Pancreas (tissue), 10 donors: ENCODE measurements at regions not wholly inside any gene's neighbourhood (a gene's known extent, or its start where the extent isn't known, plus 50 kb on each side); places are given as distances from the start of the nearest gene placed in this dataset.

Source experiments
- ATAC-seq, 4 donors: fragments of 200-7000 bp; cut with Tn5 transposase; one replicate each; pipeline versions ENCODE4 v1.8.0 to v1.9.1; 2020; ENCODE audit warnings: mild to moderate bottlenecking in 4 of 4, moderate library complexity in 4 of 4
- DNase-seq, 6 donors: peaks; one replicate each; pipeline ENCODE4 v3.0.0-alpha.2; 2020
- FAIRE-seq: peaks from 2 replicates; lab custom pipeline; 2012; peaks lifted over from hg19 to GRCh38; lab: Jason Lieb, UNC
- H3K27ac ChIP-seq, 4 donors: fragments of 200-600 bp; sonication (generic); 1 replicate in 3 of 4; 2 replicates in 1 of 4; pipeline versions ENCODE4 v1.5.0 to v1.8.0; 2020
- H3K27me3 ChIP-seq, 4 donors: fragments of 200-600 bp; one replicate each; pipeline ENCODE4 v1.8.0; 2021
- H3K36me3 ChIP-seq, 3 donors: fragments of 200-600 bp; sonication (generic) in 1 of 3; one replicate each; pipeline versions ENCODE4 v1.5.0 to v1.8.0; 2020 to 2021
- H3K4me1 ChIP-seq, 3 donors: fragments of 200-600 bp; one replicate each; pipeline ENCODE4 v1.8.0; 2021
- H3K4me3 ChIP-seq, 4 donors: fragments of 200-600 bp; sonication (generic) in 2 of 4; one replicate each; pipeline versions ENCODE4 v1.5.0 to v1.8.0; 2020 to 2021
- H3K9me3 ChIP-seq, 4 donors: fragments of 200-600 bp; one replicate each; pipeline ENCODE4 v1.8.0; 2021
- CTCF ChIP-seq, 4 donors: fragments of 200-600 bp; sonication (generic) in 3 of 4; IDR thresholded peaks; one replicate each; pipeline versions ENCODE4 v1.5.0 to v1.8.0; 2021; ENCODE audit warnings: antibody characterized with exemption in 4 of 4
- WGBS, 2 donors: extraction: QIAGEN DNeasy Blood & Tissue Kit; methylation state at CpG; one replicate each; pipeline ENCODE4 v1.1.7; 2013; 5-methylcytosine and 5-hydroxymethylcytosine counted together
- intact Hi-C, 3 donors: fragments of 100-400 bp; cut with DNase I; formaldehyde crosslinking; loops; one replicate each; pipeline versions ENCODE4 v1.11.1 to v1.14.2; 2022
- donor health status: healthy with polysubstance abuse.
- donor health status: DM: no; HTN: no; CAD: no; lungs with moderate emphysema.
- donor health status: DM: no; HTN: no; CAD: no.
- donor health status: control.
- donor health status: control.
- donor health status: Bipolar disorder and iron deficiency.
- donor health status: DM: yes; HTN: yes; CAD: no.
- donor health status: DM: no; HTN: no; CAD: no.
- donor health status: DM: no; HTN: no; CAD: no.
- donor health status: DM: yes; HTN: yes; CAD: no.

GRCh38 chr14:59131938-59132795 is 56.3 kb upstream of the DAAM1 start:
- ATAC-seq, result no peak
- H3K36me3 ChIP-seq, result no peaks in the 10 kb centered on the region

GRCh38 chr14:59132796-59133494 is 55.5 kb upstream of the DAAM1 start:
- no peaks in the 10 kb centered on the region for H3K9me3 ChIP-seq
- no peak overlapping the region for H3K4me3 ChIP-seq
- WGBS, 2 donors, result 78 to 82% methylated on average over 3 of the region's 3 CpGs
- ATAC-seq (no peak), FAIRE-seq (peak; percentile 45), DNase-seq (no peak)
- no peak overlapping the region for H3K27ac ChIP-seq
- H3K4me1 ChIP-seq, result no peaks in the 10 kb centered on the region
- H3K27me3 ChIP-seq, result no peaks in the 10 kb centered on the region
- H3K36me3 ChIP-seq, result no peaks in the 10 kb centered on the region
- intact Hi-C loops, result loop anchor here in 2 of 3 donors (5.0 to 10.0 kb wide), 2 partner anchors 309 to 322 kb away; no protein-coding TSS in a partner anchor
- TF ChIP-seq CTCF (IDR thresholded peaks at IDR 0.05), result no peak

More at GRCh38 chr14:59131938-59132795, 56.3 kb upstream of the DAAM1 start:
- no peak for TF ChIP-seq CTCF (IDR thresholded peaks at IDR 0.05)
- H3K9me3 ChIP-seq, result no peaks in the 10 kb centered on the region
- 62 to 69% methylated on average over 5 of the region's 5 CpGs for WGBS, 2 donors
- DNase-seq (no peak), FAIRE-seq (no peak)
- no peaks in the 10 kb centered on the region for H3K4me1 ChIP-seq
- no peaks in the 10 kb centered on the region for H3K27me3 ChIP-seq
- intact Hi-C loops, result loop anchor here in 2 of 3 donors (5.0 to 10.0 kb wide), 2 partner anchors 310 to 323 kb away; no protein-coding TSS in a partner anchor
- H3K27ac ChIP-seq, result no peak overlapping the region
- no peak overlapping the region for H3K4me3 ChIP-seq

- Histone ChIP-seq H3K36me3 (no peaks in the 10 kb centered on the region), H3K4me1 (no peaks in the 10 kb centered on the region), H3K4me3 (no peak overlapping the region), H3K27me3 (no peaks in the 10 kb centered on the region), H3K9me3 (no peaks in the 10 kb centered on the region), H3K27ac (no peak overlapping the region)
- no peak for TF ChIP-seq CTCF (IDR thresholded peaks at IDR 0.05)
- FAIRE-seq (no peak), DNase-seq (no peak), ATAC-seq (no peak)
- 75 to 84% methylated on average over 4 of the region's 4 CpGs for WGBS, 2 donors
- intact Hi-C loops, result loop anchor here in 2 of 3 donors (5.0 to 10.0 kb wide), 2 partner anchors 309 to 321 kb away; no protein-coding TSS in a partner anchor
These were observed 54.8 kb upstream of the DAAM1 start for GRCh38 chr14:59133709-59134108.

GRCh38 chr14:59134307-59134706 is 54.2 kb upstream of the DAAM1 start:
- H3K27ac ChIP-seq, result no peak overlapping the region
- 69 to 77% methylated on average over 3 of the region's 3 CpGs for WGBS, 2 donors
- intact Hi-C loops, result loop anchor here in 2 of 3 donors (5.0 to 10.0 kb wide), 2 partner anchors 308 to 320 kb away; no protein-coding TSS in a partner anchor

More at GRCh38 chr14:59134307-59134706, 54.2 kb upstream of the DAAM1 start:
- Histone ChIP-seq H3K27me3 (no peaks in the 10 kb centered on the region), H3K9me3 (no peaks in the 10 kb centered on the region), H3K4me1 (no peaks in the 10 kb centered on the region), H3K4me3 (no peak overlapping the region), H3K36me3 (no peaks in the 10 kb centered on the region)
- FAIRE-seq (no peak), DNase-seq (no peak), ATAC-seq (no peak)
- no peak for TF ChIP-seq CTCF (IDR thresholded peaks at IDR 0.05)
